Activated naive CD8-positive, alpha-beta T cell treated with anti-CD3 and anti-CD28 coated beads, Interleukin-2, amount 10 ng/mL, durations not matched to agents 7 days and 5 days (primary cell): ENCODE measurements at regions not wholly inside any gene's neighbourhood (a gene's known extent, or its start where the extent isn't known, plus 50 kb on each side); places are given as distances from the start of the nearest gene placed in this dataset.
"Not testable (repeated sequence)": the region's sequence is repeated elsewhere in the genome, so short reads cannot be mapped to it uniquely, and the experiment has no call there.

Experiments used
- ATAC-seq: fragments of 150-1000 bp; cut with Tn5 transposase; one replicate; pipeline ENCODE4 v1.10.0; 2021; ENCODE audit warnings: low read depth, moderate library complexity
- POLR2A ChIA-PET: fragments of 350-600 bp; sonication (Branson Sonifier 250); formaldehyde crosslinking; loops from one replicate; lab custom pipeline; 2021; ENCODE audit warnings: antibody characterized with exemption; lab: Charles Lee
- DNase-seq: peaks from one replicate; pipeline ENCODE4 v3.0.0; 2021
- H3K27ac Mint-ChIP-seq: one replicate; pipeline ENCODE4 v1.8.0; 2022; ENCODE audit warnings: mild to moderate bottlenecking, mixed read lengths
- H3K27me3 Mint-ChIP-seq: one replicate; pipeline ENCODE4 v1.8.0; 2022; ENCODE audit warnings: mild to moderate bottlenecking, moderate library complexity, mixed read lengths
- H3K36me3 Mint-ChIP-seq: one replicate; pipeline ENCODE4 v1.8.0; 2021; ENCODE audit warnings: mild to moderate bottlenecking, mixed read lengths
- H3K4me1 Mint-ChIP-seq: one replicate; pipeline ENCODE4 v1.8.0; 2021; ENCODE audit warnings: mixed read lengths
- H3K4me3 Mint-ChIP-seq: one replicate; pipeline ENCODE4 v1.8.0; 2022; ENCODE audit warnings: mild to moderate bottlenecking, moderate library complexity, mixed read lengths
- H3K9me3 Mint-ChIP-seq: one replicate; pipeline ENCODE4 v1.8.0; 2021; ENCODE audit warnings: mixed read lengths

DNA sequence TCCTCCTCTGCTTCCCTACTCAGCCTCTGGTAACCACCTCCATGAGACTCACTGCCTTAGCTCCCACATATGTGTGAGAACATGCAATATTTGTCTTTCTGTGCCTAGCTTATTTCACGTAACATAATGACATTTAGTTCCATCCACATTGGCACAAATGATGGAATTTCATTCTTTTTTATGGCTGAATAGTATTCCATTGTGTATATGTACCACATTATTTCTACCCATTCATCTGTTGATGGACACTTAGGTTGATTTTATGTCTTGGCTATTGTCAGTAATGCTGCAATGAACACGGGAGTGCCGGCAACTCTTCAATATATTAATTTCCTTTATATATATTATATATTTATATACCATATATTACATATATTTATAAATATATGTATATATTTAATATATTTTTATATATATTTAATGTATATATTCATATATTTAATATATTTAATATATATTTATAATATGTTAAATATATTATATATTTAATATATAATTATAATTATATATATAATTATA is 1046.9 kb downstream of the DNAJB9 start:
- POLR2A ChIA-PET: no interaction called here
- Mint-ChIP-seq H3K4me3 (no peak overlapping the region), H3K27me3 (no peaks in the 10 kb centered on the region), H3K36me3 (no peaks in the 10 kb centered on the region), H3K4me1 (no peaks in the 10 kb centered on the region), H3K9me3 (no peaks in the 10 kb centered on the region), H3K27ac (no peak overlapping the region)
- DNase-seq (no peak), ATAC-seq (no peak)

- no peak overlapping the region for H3K27ac Mint-ChIP-seq
- H3K4me1 Mint-ChIP-seq: no peaks in the 10 kb centered on the region
- no peaks in the 10 kb centered on the region for H3K9me3 Mint-ChIP-seq
- POLR2A ChIA-PET: no interaction called here
- H3K4me3 Mint-ChIP-seq: no peak overlapping the region
- no peaks in the 10 kb centered on the region for H3K27me3 Mint-ChIP-seq
- no peaks in the 10 kb centered on the region for H3K36me3 Mint-ChIP-seq
- DNase-seq: no peak
- ATAC-seq: no peak
Observed at GRCh38 chr7:109622320-109622719, 1052.6 kb downstream of the DNAJB9 start.

- H3K4me3 Mint-ChIP-seq, ATAC-seq, H3K4me1 Mint-ChIP-seq, H3K27me3 Mint-ChIP-seq, H3K27ac Mint-ChIP-seq, H3K9me3 Mint-ChIP-seq, POLR2A ChIA-PET, DNase-seq, H3K36me3 Mint-ChIP-seq: not testable (repeated sequence)
Observed at GRCh38 chr7:109632890-109633289, 1063.2 kb downstream of the DNAJB9 start.

- Mint-ChIP-seq H3K4me3 (no peak overlapping the region), H3K9me3 (peaks cover 5% of the 10 kb centered on the region), H3K4me1 (no peaks in the 10 kb centered on the region), H3K27me3 (no peaks in the 10 kb centered on the region), H3K36me3 (no peaks in the 10 kb centered on the region), H3K27ac (no peak overlapping the region)
- DNase-seq (no peak), ATAC-seq (no peak)
- POLR2A ChIA-PET: no interaction called here
Observed at GRCh38 chr7:109635374-109635773, 1065.7 kb downstream of the DNAJB9 start.

DNA sequence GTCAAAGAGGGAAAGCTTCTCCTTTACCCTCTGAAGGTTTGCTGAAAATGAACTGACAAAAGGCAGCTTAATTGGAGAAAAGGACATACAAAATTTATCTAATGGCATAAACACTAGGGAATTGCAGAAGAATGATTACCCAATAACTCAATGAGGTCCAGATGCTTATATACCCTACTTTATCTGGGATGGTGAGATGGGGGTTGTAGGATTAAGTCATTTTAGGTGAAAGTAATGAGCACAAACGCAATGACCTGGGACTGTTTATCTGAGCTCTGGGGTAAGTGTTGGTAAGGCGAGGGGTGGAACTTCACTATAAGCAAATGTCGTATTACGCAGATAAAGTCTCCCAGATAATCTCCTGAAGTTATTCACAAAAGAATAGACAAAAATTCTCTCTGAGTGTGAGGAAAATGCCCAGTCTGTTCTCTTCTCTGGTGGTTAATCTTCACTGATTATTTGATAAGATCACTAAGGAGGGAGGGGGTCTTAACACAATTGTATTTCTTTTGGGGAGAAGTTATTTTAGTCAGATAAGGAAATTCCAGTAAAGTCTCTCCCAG is 1067.8 kb downstream of the DNAJB9 start:
- peaks cover 4% of the 10 kb centered on the region for H3K9me3 Mint-ChIP-seq
- no peak overlapping the region for H3K27ac Mint-ChIP-seq
- H3K27me3 Mint-ChIP-seq: no peaks in the 10 kb centered on the region
- DNase-seq (no peak), ATAC-seq (no peak)
- no peaks in the 10 kb centered on the region for H3K36me3 Mint-ChIP-seq
- H3K4me1 Mint-ChIP-seq: no peaks in the 10 kb centered on the region
- POLR2A ChIA-PET: no interaction called here
- no peak overlapping the region for H3K4me3 Mint-ChIP-seq

- H3K4me1 Mint-ChIP-seq: no peaks in the 10 kb centered on the region
Observed at GRCh38 chr7:109638321-109638720, 1068.6 kb downstream of the DNAJB9 start.

GRCh38 chr7:109639561-109639960 is 1069.9 kb downstream of the DNAJB9 start:
- POLR2A ChIA-PET: no interaction called here
- no peaks in the 10 kb centered on the region for H3K36me3 Mint-ChIP-seq
- no peak for DNase-seq
- H3K4me3 Mint-ChIP-seq: no peak overlapping the region
- H3K4me1 Mint-ChIP-seq: no peaks in the 10 kb centered on the region
- no peaks in the 10 kb centered on the region for H3K9me3 Mint-ChIP-seq
- no peak for ATAC-seq
- no peak overlapping the region for H3K27ac Mint-ChIP-seq
- H3K27me3 Mint-ChIP-seq: no peaks in the 10 kb centered on the region

More at GRCh38 chr7:109638321-109638720, 1068.6 kb downstream of the DNAJB9 start:
- no peaks in the 10 kb centered on the region for H3K36me3 Mint-ChIP-seq
- H3K9me3 Mint-ChIP-seq: no peaks in the 10 kb centered on the region
- DNase-seq: no peak
- no peak overlapping the region for H3K4me3 Mint-ChIP-seq
- H3K27ac Mint-ChIP-seq: no peak overlapping the region
- ATAC-seq: no peak
- H3K27me3 Mint-ChIP-seq: no peaks in the 10 kb centered on the region
- POLR2A ChIA-PET: no interaction called here

- no peaks in the 10 kb centered on the region for H3K9me3 Mint-ChIP-seq
- POLR2A ChIA-PET: no interaction called here
- H3K4me3 Mint-ChIP-seq: no peak overlapping the region
- H3K27ac Mint-ChIP-seq: no peak overlapping the region
- no peaks in the 10 kb centered on the region for H3K36me3 Mint-ChIP-seq
- no peak for DNase-seq
- H3K27me3 Mint-ChIP-seq: no peaks in the 10 kb centered on the region
- H3K4me1 Mint-ChIP-seq: no peaks in the 10 kb centered on the region
- no peak for ATAC-seq
Observed at GRCh38 chr7:109641445-109641844, 1071.8 kb downstream of the DNAJB9 start.

DNA sequence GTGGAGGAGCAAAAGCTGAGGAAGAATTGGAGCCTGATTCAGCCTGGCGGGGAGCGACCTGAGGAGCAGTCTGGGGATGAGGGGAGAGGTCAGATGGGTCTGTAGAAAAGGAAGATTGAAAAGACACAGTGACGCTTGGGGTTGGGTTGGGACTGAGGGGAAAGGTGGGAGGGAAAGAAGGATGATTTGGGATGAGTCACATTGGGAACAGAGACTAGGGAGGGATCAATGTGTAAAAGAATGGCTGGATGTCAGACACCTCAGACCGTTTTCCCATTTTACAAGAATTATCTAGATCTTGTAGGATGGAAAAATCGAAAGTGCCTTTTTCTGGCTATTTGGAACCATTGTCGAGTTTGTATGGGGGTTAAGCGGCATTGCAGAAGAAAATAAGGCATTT is 1076.5 kb downstream of the DNAJB9 start:
- Mint-ChIP-seq H3K4me3 (no peak overlapping the region), H3K27ac (no peak overlapping the region), H3K27me3 (no peaks in the 10 kb centered on the region), H3K4me1 (no peaks in the 10 kb centered on the region), H3K9me3 (no peaks in the 10 kb centered on the region), H3K36me3 (no peaks in the 10 kb centered on the region)
- ATAC-seq (no peak), DNase-seq (no peak)
- POLR2A ChIA-PET: no interaction called here

DNA sequence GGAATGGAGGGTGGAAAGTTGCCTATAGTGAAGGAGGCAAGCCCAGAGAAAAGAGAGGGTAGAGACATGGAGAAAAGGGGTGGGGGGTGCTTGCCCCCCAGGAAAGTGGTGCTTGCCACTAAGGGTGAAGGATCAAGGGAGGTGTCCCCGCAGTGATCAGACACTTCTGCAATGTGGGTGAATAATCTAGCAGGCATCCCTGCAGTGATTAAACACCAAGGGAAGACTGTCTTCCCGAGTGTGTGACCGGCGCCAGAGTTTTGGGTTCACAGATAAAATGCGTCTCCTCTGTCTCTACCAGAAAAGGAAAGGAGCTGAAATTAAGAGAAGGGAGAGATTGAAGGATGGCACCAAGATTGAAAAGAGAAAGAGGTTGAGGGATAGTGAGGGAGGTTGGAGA is 1076.9 kb downstream of the DNAJB9 start:
- H3K27me3 Mint-ChIP-seq, DNase-seq, ATAC-seq, H3K9me3 Mint-ChIP-seq, H3K4me1 Mint-ChIP-seq, H3K4me3 Mint-ChIP-seq, POLR2A ChIA-PET, H3K36me3 Mint-ChIP-seq, H3K27ac Mint-ChIP-seq: not testable (repeated sequence)

DNA sequence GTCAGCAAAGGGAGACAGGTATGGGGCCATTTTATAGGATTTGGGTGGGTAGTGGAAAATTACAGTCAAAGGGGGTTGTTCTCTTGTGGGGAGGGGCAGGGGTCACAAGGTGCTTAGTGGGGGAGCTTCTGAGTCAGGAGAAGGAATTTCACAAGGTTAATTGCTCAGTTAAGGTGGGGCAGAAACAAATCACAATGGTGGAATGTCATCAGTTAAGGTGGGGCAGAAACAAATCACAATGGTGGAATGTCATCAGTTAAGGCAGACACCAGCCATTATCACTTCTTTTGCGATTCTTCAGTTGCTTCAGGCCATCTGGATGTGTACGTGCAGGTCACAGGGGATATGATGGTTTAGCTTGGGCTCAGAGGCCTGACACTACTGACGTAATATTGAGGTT is 1077.6 kb downstream of the DNAJB9 start:
- H3K36me3 Mint-ChIP-seq, DNase-seq, ATAC-seq, H3K4me1 Mint-ChIP-seq, H3K9me3 Mint-ChIP-seq, H3K27me3 Mint-ChIP-seq, H3K4me3 Mint-ChIP-seq, H3K27ac Mint-ChIP-seq, POLR2A ChIA-PET: not testable (repeated sequence)

- H3K36me3 Mint-ChIP-seq: no peaks in the 10 kb centered on the region
Observed at GRCh38 chr7:109659261-109659660, 1089.6 kb downstream of the DNAJB9 start.

GRCh38 chr7:109660401-109660800 is 1090.7 kb downstream of the DNAJB9 start:
- Mint-ChIP-seq H3K4me1 (no peaks in the 10 kb centered on the region), H3K27me3 (no peaks in the 10 kb centered on the region), H3K4me3 (no peak overlapping the region), H3K36me3 (no peaks in the 10 kb centered on the region), H3K27ac (no peak overlapping the region), H3K9me3 (no peaks in the 10 kb centered on the region)
- no peak for ATAC-seq
- DNase-seq: no peak
- POLR2A ChIA-PET: no interaction called here

More at GRCh38 chr7:109659261-109659660, 1089.6 kb downstream of the DNAJB9 start:
- no peak overlapping the region for H3K4me3 Mint-ChIP-seq
- no peak overlapping the region for H3K27ac Mint-ChIP-seq
- no peaks in the 10 kb centered on the region for H3K27me3 Mint-ChIP-seq
- DNase-seq: no peak
- POLR2A ChIA-PET: no interaction called here
- ATAC-seq: no peak
- H3K4me1 Mint-ChIP-seq: no peaks in the 10 kb centered on the region
- no peaks in the 10 kb centered on the region for H3K9me3 Mint-ChIP-seq

DNA sequence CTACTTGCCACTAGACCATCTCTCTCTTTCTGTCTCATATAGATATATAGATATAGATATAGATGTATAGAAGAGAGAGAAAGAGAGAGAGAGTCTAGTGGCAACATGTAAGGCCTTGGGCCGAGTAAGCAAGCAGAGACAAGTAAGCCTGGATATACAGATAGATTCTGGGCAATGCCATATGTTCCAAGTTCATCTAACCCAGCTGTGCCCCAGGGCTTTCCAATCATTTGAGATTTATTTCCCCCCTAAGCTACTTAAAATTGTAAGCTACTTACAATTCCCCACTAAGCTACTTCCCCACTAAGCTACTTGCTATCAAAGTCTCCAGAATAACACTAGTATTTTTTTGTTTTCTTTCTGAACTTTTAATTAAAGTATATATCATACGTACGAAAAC is 1094.1 kb downstream of the DNAJB9 start:
- DNase-seq: no peak
- Mint-ChIP-seq H3K4me1 (no peaks in the 10 kb centered on the region), H3K4me3 (no peak overlapping the region), H3K9me3 (no peaks in the 10 kb centered on the region), H3K27me3 (no peaks in the 10 kb centered on the region), H3K36me3 (no peaks in the 10 kb centered on the region), H3K27ac (no peak overlapping the region)
- ATAC-seq: no peak
- POLR2A ChIA-PET: no interaction called here

DNA sequence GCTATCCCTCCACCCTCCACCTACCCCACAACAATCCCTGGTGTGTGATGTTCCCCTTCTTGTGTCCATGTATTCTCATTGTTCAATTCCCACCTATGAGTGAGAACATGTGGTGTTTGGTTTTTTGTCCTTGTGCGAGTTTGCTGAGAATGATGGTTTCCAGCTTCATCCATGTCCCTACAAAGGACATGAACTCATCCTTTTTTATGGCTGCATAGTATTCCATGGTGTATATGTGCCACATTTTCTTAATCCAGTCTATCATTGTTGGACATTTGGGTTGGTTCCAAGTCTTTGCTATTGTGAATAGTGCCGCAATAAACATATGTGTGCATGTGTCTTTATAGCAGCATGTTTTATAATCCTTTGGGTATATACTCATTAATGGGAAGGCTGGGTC is 1117.6 kb downstream of the DNAJB9 start:
- H3K27me3 Mint-ChIP-seq, H3K36me3 Mint-ChIP-seq: not testable (repeated sequence)

More for the DNA sequence above, 1117.6 kb downstream of the DNAJB9 start:
- H3K9me3 Mint-ChIP-seq, H3K4me1 Mint-ChIP-seq, ATAC-seq, H3K27ac Mint-ChIP-seq, POLR2A ChIA-PET, H3K4me3 Mint-ChIP-seq, DNase-seq: not testable (repeated sequence)
